Upper lobe of left lung (tissue), 4 donors: ENCODE measurements at regions not wholly inside any gene's neighbourhood (a gene's known extent, or its start where the extent isn't known, plus 50 kb on each side); places are given as distances from the start of the nearest gene placed in this dataset.
"Not testable (repeated sequence)": the region's sequence is repeated elsewhere in the genome, so short reads cannot be mapped to it uniquely, and the experiment has no call there.

Source experiments
- CTCF ChIP-seq, 6 experiments: fragments of 450-650 bp in 4 of 6; fragments of 200-600 bp in 2 of 6; sonication (generic) in 2 of 6; IDR thresholded peaks; one replicate each; pipeline ENCODE4 v1.5.1; 2016 to 2019; ENCODE audit warnings: antibody characterized with exemption in 6 of 6
- EP300 ChIP-seq, 4 donors: sonication (generic); formaldehyde crosslinking; IDR thresholded peaks; one replicate each; pipeline ENCODE4 v1.5.1; 2017; ENCODE audit warnings: antibody characterized with exemption in 4 of 4, control low read depth in 2 of 4
- POLR2A ChIP-seq, 4 donors: fragments of 450-650 bp; IDR thresholded peaks; one replicate each; pipeline ENCODE4 v1.5.1; 2016 to 2017; ENCODE audit warnings: antibody characterized with exemption in 4 of 4, mild to moderate bottlenecking in 2 of 4
- POLR2AphosphoS5 ChIP-seq, 2 donors: sonication (generic); formaldehyde crosslinking; IDR thresholded peaks; one replicate each; pipeline ENCODE4 v1.5.1; 2017; ENCODE audit warnings: antibody characterized with exemption in 2 of 2

- not testable (repeated sequence) for TF ChIP-seq POLR2A, POLR2AphosphoS5, EP300 (IDR thresholded peaks at IDR 0.05)
- peak in 1 of 6 experiments; percentile 12 for TF ChIP-seq CTCF (IDR thresholded peaks at IDR 0.05)
Measured at GRCh38 chr5:177934233-177934632, 61.8 kb downstream of the PROP1 start.
